ENCODE measurements at regions not wholly inside any gene's neighbourhood (a gene's known extent, or its start where the extent isn't known, plus 50 kb on each side); places are given as distances from the start of the nearest gene placed in this dataset.

DNA sequence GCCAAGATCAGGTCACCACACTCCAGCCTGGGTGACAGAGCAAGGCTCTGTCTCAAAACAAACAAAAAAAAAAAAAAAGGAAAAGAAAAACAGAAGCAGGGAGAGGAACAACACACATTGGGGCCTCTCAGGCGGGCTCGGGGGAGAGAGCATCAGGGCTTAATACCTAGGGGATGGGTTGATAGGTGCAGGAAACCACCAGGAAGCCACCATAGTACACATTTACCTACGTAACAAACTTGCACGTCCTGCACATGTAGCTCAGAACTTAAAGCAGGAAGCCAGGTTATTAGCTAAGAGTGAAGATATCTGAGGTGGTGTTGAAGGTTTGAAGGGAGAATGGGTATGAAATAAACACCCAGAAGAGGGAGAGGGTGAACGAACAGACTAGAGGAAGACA lies 81.0 kb upstream of the PMAIP1 start:
- TF ChIP-seq, protein P1, sequence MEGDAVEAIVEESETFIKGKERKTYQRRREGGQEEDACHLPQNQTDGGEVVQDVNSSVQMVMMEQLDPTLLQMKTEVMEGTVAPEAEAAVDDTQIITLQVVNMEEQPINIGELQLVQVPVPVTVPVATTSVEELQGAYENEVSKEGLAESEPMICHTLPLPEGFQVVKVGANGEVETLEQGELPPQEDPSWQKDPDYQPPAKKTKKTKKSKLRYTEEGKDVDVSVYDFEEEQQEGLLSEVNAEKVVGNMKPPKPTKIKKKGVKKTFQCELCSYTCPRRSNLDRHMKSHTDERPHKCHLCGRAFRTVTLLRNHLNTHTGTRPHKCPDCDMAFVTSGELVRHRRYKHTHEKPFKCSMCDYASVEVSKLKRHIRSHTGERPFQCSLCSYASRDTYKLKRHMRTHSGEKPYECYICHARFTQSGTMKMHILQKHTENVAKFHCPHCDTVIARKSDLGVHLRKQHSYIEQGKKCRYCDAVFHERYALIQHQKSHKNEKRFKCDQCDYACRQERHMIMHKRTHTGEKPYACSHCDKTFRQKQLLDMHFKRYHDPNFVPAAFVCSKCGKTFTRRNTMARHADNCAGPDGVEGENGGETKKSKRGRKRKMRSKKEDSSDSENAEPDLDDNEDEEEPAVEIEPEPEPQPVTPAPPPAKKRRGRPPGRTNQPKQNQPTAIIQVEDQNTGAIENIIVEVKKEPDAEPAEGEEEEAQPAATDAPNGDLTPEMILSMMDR (IDR thresholded peaks at IDR 0.05), result no peak
- no peak for TF ChIP-seq POLR2A (IDR thresholded peaks at IDR 0.05)
